Activated CD4-positive, alpha-beta T cell treated with anti-CD3 and anti-CD28 coated beads for 36 hours (primary cell): ENCODE measurements at regions not wholly inside any gene's neighbourhood (a gene's known extent, or its start where the extent isn't known, plus 50 kb on each side); places are given as distances from the start of the nearest gene placed in this dataset.
"Not testable (repeated sequence)": the region's sequence is repeated elsewhere in the genome, so short reads cannot be mapped to it uniquely, and the experiment has no call there.

Source experiments
- ATAC-seq: fragments of 200-7000 bp; cut with Tn5 transposase; one replicate; pipeline ENCODE4 v1.10.0; 2021; ENCODE audit warnings: mild to moderate bottlenecking, moderate library complexity
- CTCF ChIA-PET: fragments of 350-600 bp; sonication (Branson Sonifier 250); formaldehyde crosslinking; loops from one replicate; lab custom pipeline; 2021; ENCODE audit warnings: antibody characterized with exemption; lab: Charles Lee
- POLR2A ChIA-PET: fragments of 350-600 bp; sonication (Branson Sonifier 250); formaldehyde crosslinking; loops from one replicate; lab custom pipeline; 2021; ENCODE audit warnings: antibody characterized with exemption, inconsistent platforms; lab: Charles Lee
- DNase-seq: peaks from one replicate; pipeline ENCODE4 v3.0.0-alpha.2; 2020
- H3K27ac Mint-ChIP-seq: one replicate; pipeline ENCODE4 v1.8.0; 2021; ENCODE audit warnings: mixed read lengths
- H3K27me3 Mint-ChIP-seq: one replicate; pipeline ENCODE4 v1.8.0; 2021; ENCODE audit warnings: mixed read lengths
- H3K36me3 Mint-ChIP-seq: one replicate; pipeline ENCODE4 v1.8.0; 2021; ENCODE audit warnings: low read depth, mixed read lengths
- H3K4me1 Mint-ChIP-seq: one replicate; pipeline ENCODE4 v1.8.0; 2021; ENCODE audit warnings: mixed read lengths
- H3K4me3 Mint-ChIP-seq: one replicate; pipeline ENCODE4 v1.8.0; 2021; ENCODE audit warnings: mild to moderate bottlenecking, moderate library complexity, mixed read lengths
- H3K9me3 Mint-ChIP-seq: one replicate; pipeline ENCODE4 v1.8.0; 2021; ENCODE audit warnings: low read depth, mixed read lengths
- intact Hi-C, 2 experiments: fragments of 100-400 bp; cut with DNase I in 1 of 2; cut with micrococcal nuclease in 1 of 2; formaldehyde crosslinking; loops; one replicate each; pipeline versions ENCODE4 v1.14.2 to v1.15.1; 2022 to 2024; cut with DNase I, micrococcal nuclease

GRCh38 chr1:208350815-208351214 is 106.6 kb upstream of the PLXNA2 start:
- POLR2A ChIA-PET, result no interaction called here
- Mint-ChIP-seq H3K4me1 (no peaks in the 10 kb centered on the region), H3K27ac (no peak overlapping the region), H3K27me3 (peaks cover 2% of the 10 kb centered on the region), H3K9me3 (no peaks in the 10 kb centered on the region), H3K36me3 (no peaks in the 10 kb centered on the region), H3K4me3 (no peak overlapping the region)
- intact Hi-C loops, result no loop called here
- CTCF ChIA-PET, result interaction anchor here (0.6 kb wide), 1 partner anchor 851 kb away, joined by 3 read pairs; no protein-coding TSS in a partner anchor
- DNase-seq (no peak), ATAC-seq (no peak)

DNA sequence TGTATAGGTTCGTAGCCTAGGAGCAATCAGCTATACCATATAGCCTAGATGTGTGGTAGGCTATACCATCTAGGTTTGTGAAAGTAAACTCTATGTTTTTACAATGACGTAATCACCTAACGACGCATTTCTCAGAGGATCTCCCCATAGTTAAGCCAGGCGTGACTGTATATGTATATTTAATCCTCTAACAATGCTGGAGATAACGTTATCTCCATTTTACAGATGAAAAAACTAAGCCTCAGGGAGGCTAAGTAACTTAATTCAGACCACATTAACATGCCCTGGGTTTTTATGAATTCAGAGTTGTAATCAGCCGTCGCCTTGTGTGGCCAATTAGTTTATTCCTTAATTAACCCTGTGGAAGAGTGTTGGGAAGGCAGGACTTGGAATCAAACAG is 107.7 kb upstream of the PLXNA2 start:
- Mint-ChIP-seq H3K27ac (no peak overlapping the region), H3K27me3 (peaks cover 2% of the 10 kb centered on the region), H3K36me3 (no peaks in the 10 kb centered on the region), H3K4me1 (no peaks in the 10 kb centered on the region), H3K4me3 (no peak overlapping the region), H3K9me3 (no peaks in the 10 kb centered on the region)
- no peak for DNase-seq
- CTCF ChIA-PET, result interaction anchor here (1.4 kb wide), 1 partner anchor 17 kb away, joined by 3 read pairs; no protein-coding TSS in a partner anchor
- intact Hi-C loops, result no loop called here
- POLR2A ChIA-PET, result no interaction called here
- ATAC-seq, result no peak

DNA sequence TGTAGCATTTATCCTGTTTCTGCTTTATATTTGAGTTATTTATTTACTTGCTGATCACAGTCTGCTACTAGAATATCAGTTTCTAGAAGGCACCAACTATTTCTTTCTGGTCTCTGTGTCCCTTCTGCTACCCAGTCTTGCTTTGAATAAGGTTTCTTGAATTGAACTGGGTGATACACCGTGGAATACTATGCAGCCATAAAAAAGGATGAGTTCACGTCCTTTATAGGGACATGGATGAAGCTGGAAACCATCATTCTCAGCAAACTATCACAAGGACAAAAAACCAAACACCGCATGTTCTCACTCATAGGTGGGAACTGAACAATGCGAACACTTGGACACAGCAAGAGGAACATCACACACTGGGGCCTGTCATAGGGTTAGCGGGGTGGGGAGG is 109.6 kb upstream of the PLXNA2 start:
- H3K4me1 Mint-ChIP-seq, intact Hi-C loops, DNase-seq: not testable (repeated sequence)

GRCh38 chr1:208357644-208358507 is 113.7 kb upstream of the PLXNA2 start:
- no peak overlapping the region for H3K27ac Mint-ChIP-seq
- H3K4me1 Mint-ChIP-seq, result no peaks in the 10 kb centered on the region
- intact Hi-C loops, result no loop called here
- peaks cover 9% of the 10 kb centered on the region for H3K27me3 Mint-ChIP-seq
- ChIA-PET POLR2A (no interaction called here), CTCF (no interaction called here)
- ATAC-seq (no peak), DNase-seq (no peak)
- H3K4me3 Mint-ChIP-seq, result no peak overlapping the region
- no peaks in the 10 kb centered on the region for H3K36me3 Mint-ChIP-seq
- no peaks in the 10 kb centered on the region for H3K9me3 Mint-ChIP-seq

More for the DNA sequence above, 109.6 kb upstream of the PLXNA2 start:
- ATAC-seq, H3K9me3 Mint-ChIP-seq, H3K27ac Mint-ChIP-seq, CTCF ChIA-PET, POLR2A ChIA-PET, H3K27me3 Mint-ChIP-seq, H3K36me3 Mint-ChIP-seq, H3K4me3 Mint-ChIP-seq: not testable (repeated sequence)

GRCh38 chr1:208358651-208359050 is 114.5 kb upstream of the PLXNA2 start:
- intact Hi-C loops, result no loop called here
- ChIA-PET POLR2A (no interaction called here), CTCF (interaction anchor here (0.6 kb wide), 1 partner anchor 25 kb away, joined by 3 read pairs; no protein-coding TSS in a partner anchor)
- no peak for DNase-seq
- Mint-ChIP-seq H3K9me3 (no peaks in the 10 kb centered on the region), H3K36me3 (no peaks in the 10 kb centered on the region), H3K27me3 (peaks cover 10% of the 10 kb centered on the region), H3K27ac (no peak overlapping the region), H3K4me3 (no peak overlapping the region), H3K4me1 (no peaks in the 10 kb centered on the region)
- ATAC-seq, result no peak

DNA sequence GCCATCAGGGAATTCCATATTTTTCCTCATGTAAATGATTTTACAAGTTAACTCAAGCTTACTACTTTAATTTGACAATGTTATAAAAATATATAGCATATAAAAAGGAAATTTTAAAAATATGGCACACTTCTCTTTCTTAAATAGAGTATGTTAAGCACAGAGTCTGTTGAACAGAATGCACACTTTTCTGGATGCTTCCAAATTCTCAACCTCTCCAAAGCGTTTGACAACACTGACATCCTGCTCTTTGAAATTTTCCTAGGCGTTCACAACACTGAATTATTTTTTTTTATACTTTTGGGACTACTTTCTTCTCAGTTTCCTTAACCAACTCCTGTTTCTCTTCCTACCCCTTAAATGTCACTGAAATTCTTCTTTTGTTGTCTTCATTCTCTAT is 117.8 kb upstream of the PLXNA2 start:
- intact Hi-C loops, result no loop called here
- POLR2A ChIA-PET, result no interaction called here
- no peak overlapping the region for H3K27ac Mint-ChIP-seq

GRCh38 chr1:208366559-208366958 is 122.4 kb upstream of the PLXNA2 start:
- POLR2A ChIA-PET, result no interaction called here
- ATAC-seq (no peak), DNase-seq (no peak)
- Mint-ChIP-seq H3K36me3 (no peaks in the 10 kb centered on the region), H3K4me3 (no peak overlapping the region), H3K4me1 (no peaks in the 10 kb centered on the region), H3K27ac (no peak overlapping the region), H3K27me3 (peaks cover 13% of the 10 kb centered on the region), H3K9me3 (no peaks in the 10 kb centered on the region)
- intact Hi-C loops, result no loop called here
- CTCF ChIA-PET, result no interaction called here

More for the DNA sequence above, 117.8 kb upstream of the PLXNA2 start:
- DNase-seq, result no peak
- H3K9me3 Mint-ChIP-seq, result no peaks in the 10 kb centered on the region
- H3K4me3 Mint-ChIP-seq, result no peak overlapping the region
- ATAC-seq, result no peak
- CTCF ChIA-PET, result no interaction called here
- no peaks in the 10 kb centered on the region for H3K36me3 Mint-ChIP-seq
- no peaks in the 10 kb centered on the region for H3K4me1 Mint-ChIP-seq
- H3K27me3 Mint-ChIP-seq, result peaks cover 15% of the 10 kb centered on the region

- ATAC-seq (no peak), DNase-seq (no peak)
- Mint-ChIP-seq H3K27me3 (peaks cover 5% of the 10 kb centered on the region), H3K36me3 (no peaks in the 10 kb centered on the region), H3K4me1 (no peaks in the 10 kb centered on the region), H3K9me3 (no peaks in the 10 kb centered on the region), H3K4me3 (no peak overlapping the region), H3K27ac (no peak overlapping the region)
- intact Hi-C loops, result no loop called here
- POLR2A ChIA-PET, result no interaction called here
- CTCF ChIA-PET, result no interaction called here
Observed at GRCh38 chr1:208369045-208369444, 124.9 kb upstream of the PLXNA2 start.

GRCh38 chr1:208369658-208370057 is 125.5 kb upstream of the PLXNA2 start:
- POLR2A ChIA-PET, result no interaction called here
- no peaks in the 10 kb centered on the region for H3K4me1 Mint-ChIP-seq
- no peak for ATAC-seq
- H3K4me3 Mint-ChIP-seq, result no peak overlapping the region
- DNase-seq, result no peak
- H3K27ac Mint-ChIP-seq, result no peak overlapping the region
- intact Hi-C loops, result no loop called here
- no peaks in the 10 kb centered on the region for H3K9me3 Mint-ChIP-seq
- no peaks in the 10 kb centered on the region for H3K36me3 Mint-ChIP-seq
- H3K27me3 Mint-ChIP-seq, result peaks cover 4% of the 10 kb centered on the region
- CTCF ChIA-PET, result no interaction called here

- H3K36me3 Mint-ChIP-seq, result no peaks in the 10 kb centered on the region
- intact Hi-C loops, result no loop called here
- H3K4me1 Mint-ChIP-seq, result no peaks in the 10 kb centered on the region
- H3K27ac Mint-ChIP-seq, result no peak overlapping the region
- peaks cover 8% of the 10 kb centered on the region for H3K27me3 Mint-ChIP-seq
- POLR2A ChIA-PET, result no interaction called here
- no peak overlapping the region for H3K4me3 Mint-ChIP-seq
- ATAC-seq, result no peak
- H3K9me3 Mint-ChIP-seq, result no peaks in the 10 kb centered on the region
- CTCF ChIA-PET, result no interaction called here
- no peak for DNase-seq
Observed at GRCh38 chr1:208374391-208374941, 130.3 kb upstream of the PLXNA2 start.

DNA sequence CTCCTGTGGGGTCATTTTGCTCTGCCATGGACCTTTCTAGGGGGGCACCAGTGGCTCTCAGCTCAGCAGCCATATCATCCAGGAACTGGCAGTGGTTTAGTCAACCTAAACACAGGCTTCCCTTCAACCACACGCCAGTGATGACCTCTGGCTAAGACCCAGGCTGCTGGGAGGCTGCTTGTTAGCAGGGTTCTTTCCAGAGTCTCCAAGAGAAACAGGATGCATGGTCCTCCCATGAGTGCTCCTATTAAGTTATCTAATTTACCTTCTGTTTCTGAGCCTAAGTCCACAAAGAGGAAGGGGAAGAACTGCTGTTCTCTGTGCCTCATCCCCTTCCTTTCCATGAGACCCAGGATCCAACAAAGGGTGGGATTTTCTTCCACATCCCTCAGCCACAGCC is 137.3 kb upstream of the PLXNA2 start:
- intact Hi-C loops, result no loop called here
- DNase-seq (no peak), ATAC-seq (no peak)
- no peak overlapping the region for H3K4me3 Mint-ChIP-seq
- ChIA-PET POLR2A (no interaction called here), CTCF (no interaction called here)
- H3K27me3 Mint-ChIP-seq, result peaks cover 7% of the 10 kb centered on the region
- no peak overlapping the region for H3K27ac Mint-ChIP-seq
- no peaks in the 10 kb centered on the region for H3K36me3 Mint-ChIP-seq
- no peaks in the 10 kb centered on the region for H3K4me1 Mint-ChIP-seq
- no peaks in the 10 kb centered on the region for H3K9me3 Mint-ChIP-seq
